Natural killer cell treated with Interleukin-12 subunit alpha and Interleukin-12 subunit beta and Interleukin-15 and Interleukin-18, amount 100 ng/mL, for 72 hours (primary cell): ENCODE measurements at regions not wholly inside any gene's neighbourhood (a gene's known extent, or its start where the extent isn't known, plus 50 kb on each side); places are given as distances from the start of the nearest gene placed in this dataset.
"Not testable (repeated sequence)": the region's sequence is repeated elsewhere in the genome, so short reads cannot be mapped to it uniquely, and the experiment has no call there.

ENCODE experiments used
- ATAC-seq, 2 donors: fragments of 150-1000 bp; cut with Tn5 transposase in 1 of 2; sonication (Bioruptor Pico), chemical (Tn5 transposase) in 1 of 2; 2 replicates each; pipeline ENCODE4 v1.10.0; 2021
- DNase-seq: peaks from one replicate; pipeline ENCODE4 v3.0.0; 2022; ENCODE audit warnings: low spot score
- H3K27ac Mint-ChIP-seq, 2 donors: 1 replicate in 1 of 2; 2 replicates in 1 of 2; pipeline ENCODE4 v1.8.0; 2022; ENCODE audit warnings: mixed read lengths in 2 of 2, mild to moderate bottlenecking in 1 of 2, moderate library complexity in 1 of 2
- H3K27me3 Mint-ChIP-seq, 2 donors: 1 replicate in 1 of 2; 2 replicates in 1 of 2; pipeline ENCODE4 v1.8.0; 2022; ENCODE audit warnings: mixed read lengths in 2 of 2
- H3K36me3 Mint-ChIP-seq: one replicate; pipeline ENCODE4 v1.8.0; 2022; ENCODE audit warnings: mixed read lengths
- H3K4me1 Mint-ChIP-seq, 2 donors: 1 replicate in 1 of 2; 2 replicates in 1 of 2; pipeline ENCODE4 v1.8.0; 2022; ENCODE audit warnings: low read depth in 2 of 2, mixed read lengths in 2 of 2, mild to moderate bottlenecking in 1 of 2
- H3K4me3 Mint-ChIP-seq: one replicate; pipeline ENCODE4 v1.8.0; 2022; ENCODE audit warnings: mixed read lengths
- H3K9me3 Mint-ChIP-seq: 2 replicates; pipeline ENCODE4 v1.8.0; 2022; ENCODE audit warnings: mixed read lengths

DNA sequence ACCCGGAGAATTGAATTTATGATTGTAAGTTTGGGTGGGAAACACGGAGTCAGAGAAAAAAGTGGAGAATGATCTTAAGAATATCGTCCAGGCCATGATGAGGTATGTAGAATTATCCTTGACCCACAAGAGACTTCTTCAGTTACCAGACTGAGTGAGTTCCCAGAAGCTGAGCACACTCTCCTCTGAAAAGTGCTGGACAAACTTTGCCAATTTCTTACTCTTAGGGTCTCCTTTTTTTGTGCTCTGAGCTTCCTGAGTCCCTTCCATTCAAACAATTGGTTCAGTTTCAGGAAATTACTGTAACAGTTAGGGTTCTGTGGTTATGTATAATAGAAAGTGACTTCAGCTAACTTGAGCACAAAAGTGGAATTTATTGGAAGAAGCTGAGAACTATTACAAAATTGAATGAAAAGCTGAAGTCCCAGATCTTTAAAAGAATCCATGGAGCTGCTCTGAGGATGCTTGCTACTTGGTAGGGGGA is 50.6 kb upstream of the EHBP1 start:
- Mint-ChIP-seq H3K27me3 (peaks cover 16 to 17% of the 10 kb centered on the region in 2 donors), H3K27ac (no peak overlapping the region), H3K4me1 (peaks cover 0 to under 1% of the 10 kb centered on the region in 2 donors), H3K9me3 (no peaks in the 10 kb centered on the region), H3K4me3 (no peak overlapping the region), H3K36me3 (no peaks in the 10 kb centered on the region)
- ATAC-seq (no peak), DNase-seq (no peak)

DNA sequence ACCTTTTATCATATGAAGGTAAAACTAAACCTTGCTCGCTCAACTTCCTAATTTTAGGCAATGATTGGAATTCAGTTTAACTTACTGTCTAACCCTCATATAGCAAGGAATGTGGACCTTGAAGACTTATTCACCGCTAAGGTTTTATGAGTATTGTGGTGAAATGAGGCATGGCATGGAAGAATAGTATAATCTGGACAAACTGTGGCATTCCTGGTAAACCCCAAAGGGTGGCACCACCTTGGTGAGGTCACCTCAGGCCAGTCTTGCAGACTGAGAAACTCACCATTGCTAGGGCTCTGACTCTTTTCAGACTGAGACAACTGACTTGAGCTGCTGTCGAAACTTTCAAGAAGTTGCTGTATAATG is 51.1 kb upstream of the EHBP1 start:
- DNase-seq (no peak), ATAC-seq (no peak)
- Mint-ChIP-seq H3K9me3 (no peaks in the 10 kb centered on the region), H3K4me1 (no peaks in the 10 kb centered on the region), H3K27ac (no peak overlapping the region), H3K4me3 (no peak overlapping the region), H3K27me3 (peaks cover 16 to 18% of the 10 kb centered on the region in 2 donors), H3K36me3 (no peaks in the 10 kb centered on the region)

DNA sequence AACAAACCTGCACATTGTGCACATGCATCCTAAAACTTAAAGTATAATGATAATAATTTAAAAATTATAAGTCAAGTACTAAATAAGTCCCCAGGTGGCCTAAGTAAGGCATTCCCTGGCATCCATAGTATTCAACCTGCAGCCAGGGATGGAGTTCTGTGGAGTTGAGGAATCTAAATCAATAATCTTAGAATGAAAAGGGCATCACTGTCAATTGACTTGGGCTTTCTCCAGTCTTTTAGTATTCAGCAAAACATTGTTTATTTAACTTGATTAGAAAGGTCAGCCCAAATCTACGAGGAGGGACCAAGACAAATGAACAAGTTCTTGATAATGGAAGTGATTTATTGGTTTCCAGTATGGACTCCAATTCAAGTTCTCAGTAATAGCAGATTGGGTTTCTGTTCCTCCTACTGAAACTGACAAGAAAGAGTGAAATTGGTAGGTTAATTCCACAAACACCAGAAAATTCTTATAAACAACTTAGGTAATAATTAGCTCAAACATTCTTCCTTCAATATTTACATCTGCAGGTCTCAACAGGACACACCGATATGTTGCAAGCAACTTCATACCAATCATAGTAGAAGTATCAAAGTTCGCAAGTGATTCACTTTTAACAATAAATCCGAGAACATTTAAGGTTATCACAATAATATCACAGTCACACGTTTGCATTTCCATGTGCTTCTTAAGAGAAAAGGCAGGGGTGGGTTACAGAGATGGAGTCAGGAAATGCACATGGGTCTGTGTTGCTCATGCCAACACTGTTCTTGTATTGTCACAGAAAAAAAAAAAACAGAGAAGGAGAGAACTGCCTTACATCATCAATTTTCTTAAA is 51.7 kb upstream of the EHBP1 start:
- H3K9me3 Mint-ChIP-seq, result no peaks in the 10 kb centered on the region
- no peak overlapping the region for H3K4me3 Mint-ChIP-seq
- peaks cover 16 to 18% of the 10 kb centered on the region in 2 donors for H3K27me3 Mint-ChIP-seq
- ATAC-seq (no peak), DNase-seq (no peak)
- peaks cover 1% of the 10 kb centered on the region for H3K36me3 Mint-ChIP-seq
- no peaks in the 10 kb centered on the region for H3K4me1 Mint-ChIP-seq
- H3K27ac Mint-ChIP-seq, result no peak overlapping the region

DNA sequence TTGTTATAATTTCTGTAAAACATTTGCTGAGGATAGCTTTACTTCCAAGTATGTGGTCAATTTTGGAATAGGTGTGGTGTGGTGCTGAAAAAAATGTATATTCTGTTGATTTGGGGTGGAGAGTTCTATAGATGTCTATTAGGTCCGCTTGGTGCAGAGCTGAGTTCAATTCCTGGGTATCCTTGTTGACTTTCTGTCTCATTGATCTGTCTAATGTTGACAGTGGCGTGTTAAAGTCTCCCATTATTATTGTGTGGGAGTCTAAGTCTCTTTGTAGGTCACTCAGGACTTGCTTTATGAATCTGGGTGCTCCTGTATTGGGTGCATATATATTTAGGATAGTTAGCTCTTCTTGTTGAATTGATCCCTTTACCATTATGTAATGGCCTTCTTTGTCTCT is 56.4 kb upstream of the EHBP1 start:
- H3K9me3 Mint-ChIP-seq, H3K4me1 Mint-ChIP-seq, H3K4me3 Mint-ChIP-seq, H3K36me3 Mint-ChIP-seq, ATAC-seq, DNase-seq, H3K27ac Mint-ChIP-seq: not testable (repeated sequence)
- peaks cover 10 to 15% of the 10 kb centered on the region in 2 donors for H3K27me3 Mint-ChIP-seq

DNA sequence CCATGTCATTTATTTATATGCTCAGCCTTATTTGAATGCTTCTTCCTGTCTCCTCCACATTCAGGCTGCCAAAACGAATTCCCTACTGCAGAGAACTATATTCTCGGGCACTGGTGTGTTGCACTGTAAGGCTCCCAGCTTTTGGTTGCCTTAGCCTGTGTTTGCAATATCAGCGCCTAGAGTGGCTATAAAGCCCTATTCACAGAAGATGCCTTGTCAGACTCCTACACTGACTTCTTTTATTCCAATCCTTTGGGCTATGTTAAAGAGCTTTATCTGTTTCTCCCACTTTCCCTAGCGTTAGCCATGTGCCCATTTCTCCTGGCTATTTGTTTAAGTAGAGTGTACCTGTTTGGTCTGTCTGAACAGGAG is 62.4 kb upstream of the EHBP1 start:
- Mint-ChIP-seq H3K9me3 (peaks cover 4% of the 10 kb centered on the region), H3K36me3 (no peaks in the 10 kb centered on the region), H3K27ac (no peak overlapping the region), H3K27me3 (peaks cover 3 to 6% of the 10 kb centered on the region in 2 donors), H3K4me1 (no peaks in the 10 kb centered on the region), H3K4me3 (no peak overlapping the region)
- ATAC-seq, result no peak
- no peak for DNase-seq

DNA sequence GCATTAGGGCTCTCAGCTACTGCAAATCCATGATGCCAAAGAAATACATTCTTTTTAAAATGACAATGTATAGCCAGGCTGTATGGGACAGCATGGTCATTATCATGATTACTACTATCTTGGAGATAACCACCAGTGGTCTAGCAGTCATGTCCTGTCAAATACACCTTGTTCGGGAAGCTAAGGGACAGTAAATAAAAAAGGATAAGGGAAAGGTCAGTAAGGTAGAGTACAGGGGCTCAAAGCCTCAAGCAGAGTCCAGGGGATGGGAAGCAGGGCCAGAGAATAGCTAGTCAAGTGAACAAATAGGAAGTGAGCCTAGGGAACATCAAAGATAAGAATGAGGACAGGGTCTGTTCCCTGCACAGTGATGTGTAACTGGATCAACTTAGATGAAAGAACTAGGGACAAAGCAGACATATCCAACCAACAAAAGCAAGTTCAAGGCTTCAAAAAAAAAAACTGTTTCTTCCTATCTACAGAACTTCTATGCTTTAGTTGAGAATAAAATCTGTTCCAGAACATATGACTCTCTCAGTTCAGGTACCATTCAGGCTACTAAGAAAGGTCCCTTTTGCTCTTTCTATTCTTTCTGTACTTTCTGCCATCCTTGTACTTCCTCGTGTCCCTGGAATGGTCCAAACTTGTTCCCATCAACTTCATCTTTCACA is 62.9 kb upstream of the EHBP1 start:
- no peak overlapping the region for H3K27ac Mint-ChIP-seq
- no peaks in the 10 kb centered on the region for H3K4me1 Mint-ChIP-seq
- peaks cover 3 to 6% of the 10 kb centered on the region in 2 donors for H3K27me3 Mint-ChIP-seq
- ATAC-seq (no peak), DNase-seq (no peak)
- no peak overlapping the region for H3K4me3 Mint-ChIP-seq
- H3K36me3 Mint-ChIP-seq, result no peaks in the 10 kb centered on the region
- H3K9me3 Mint-ChIP-seq, result peaks cover 4% of the 10 kb centered on the region

DNA sequence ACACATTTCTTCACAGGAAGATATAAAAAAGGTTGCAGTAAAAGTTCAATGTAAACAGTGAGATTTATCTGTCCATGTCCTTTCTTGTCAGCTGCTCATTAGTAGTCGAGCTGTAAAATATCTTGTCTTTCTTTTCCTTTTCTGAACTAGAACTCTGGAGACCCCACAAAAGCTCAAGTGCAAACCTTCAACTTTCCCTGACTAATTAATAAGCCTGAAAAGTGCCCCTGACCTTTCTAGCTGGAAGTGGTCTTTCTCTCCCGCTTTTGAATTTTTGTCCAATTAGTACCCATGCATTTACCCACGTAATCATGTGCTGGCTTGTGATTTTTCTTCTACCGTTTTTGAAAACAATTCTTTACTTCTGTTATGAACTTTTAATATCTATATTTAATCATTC is 63.6 kb upstream of the EHBP1 start:
- H3K4me1 Mint-ChIP-seq, result no peaks in the 10 kb centered on the region
- H3K27ac Mint-ChIP-seq, result no peak overlapping the region
- H3K4me3 Mint-ChIP-seq, result no peak overlapping the region
- DNase-seq (no peak), ATAC-seq (no peak)
- peaks cover 3 to 6% of the 10 kb centered on the region in 2 donors for H3K27me3 Mint-ChIP-seq
- H3K36me3 Mint-ChIP-seq, result no peaks in the 10 kb centered on the region
- H3K9me3 Mint-ChIP-seq, result peaks cover 4% of the 10 kb centered on the region

DNA sequence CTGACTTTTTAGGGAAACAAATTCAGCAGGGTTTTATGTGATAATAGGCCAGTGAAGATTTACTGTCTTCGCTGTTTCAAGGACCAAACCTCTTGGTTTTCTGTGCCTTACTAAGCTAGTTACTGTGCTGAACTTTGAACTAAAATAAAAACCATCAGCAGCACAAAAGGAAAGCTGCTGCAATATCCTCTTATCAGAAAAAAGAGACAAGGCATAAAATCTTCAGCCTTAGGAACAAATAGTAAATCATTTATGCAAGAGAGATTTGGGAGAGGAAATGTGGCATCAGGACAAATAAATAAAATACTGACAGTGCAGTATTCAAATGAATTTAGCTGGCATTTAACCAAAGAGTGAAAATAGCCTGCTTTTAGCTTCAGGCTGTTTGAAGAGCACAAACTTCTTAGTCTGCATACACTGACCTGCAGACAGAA is 64.1 kb upstream of the EHBP1 start:
- Mint-ChIP-seq H3K36me3 (peaks cover 1% of the 10 kb centered on the region), H3K9me3 (peaks cover 4% of the 10 kb centered on the region), H3K27ac (no peak overlapping the region), H3K4me1 (no peaks in the 10 kb centered on the region), H3K27me3 (peaks cover 3 to 11% of the 10 kb centered on the region in 2 donors), H3K4me3 (no peak overlapping the region)
- DNase-seq, result no peak
- ATAC-seq, result no peak

DNA sequence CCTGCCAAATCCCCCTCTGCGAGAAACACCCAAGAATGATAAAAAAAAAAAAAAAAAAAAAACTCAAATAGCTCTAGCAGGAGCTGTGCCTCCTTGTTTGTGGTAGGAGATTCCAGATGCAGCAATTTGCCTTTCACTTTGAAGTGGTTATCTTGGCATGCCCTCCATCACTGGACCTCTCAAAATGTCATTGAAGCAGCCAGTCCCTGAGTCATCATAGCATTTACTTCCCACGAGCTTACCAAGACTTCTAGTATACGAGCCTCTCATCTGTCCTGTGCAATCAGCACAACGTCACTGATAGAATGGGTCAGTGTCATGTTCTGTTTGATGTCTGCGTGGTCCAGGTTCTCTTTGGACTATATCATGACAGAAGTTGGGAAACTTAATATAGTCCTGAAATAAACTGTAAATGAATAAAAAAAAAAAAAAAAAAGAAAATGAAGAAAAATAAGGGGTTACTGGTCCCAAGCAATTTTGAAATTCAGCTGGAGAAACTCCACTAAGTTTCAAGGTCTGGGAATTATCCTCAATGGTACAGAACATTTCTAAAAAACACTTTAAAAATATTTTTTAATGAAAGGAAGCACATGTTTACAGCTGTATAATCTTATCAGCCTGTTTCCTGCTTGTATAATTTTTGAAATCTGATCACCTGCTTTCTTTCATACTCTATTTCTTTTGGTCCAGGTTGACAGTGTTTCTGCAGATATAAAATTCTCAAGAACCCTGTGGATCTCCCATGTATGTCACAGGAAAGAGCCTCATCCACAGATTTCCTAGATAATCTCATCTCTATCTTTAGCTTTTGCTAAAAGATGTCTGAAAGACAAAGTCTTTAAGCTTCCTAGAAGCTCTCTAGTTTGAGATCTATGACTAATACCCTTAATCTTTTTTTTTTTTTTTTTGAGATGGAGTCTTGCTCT is 74.1 kb upstream of the EHBP1 start:
- Mint-ChIP-seq H3K4me1 (no peaks in the 10 kb centered on the region), H3K9me3 (peaks cover 4% of the 10 kb centered on the region), H3K36me3 (peaks cover 5% of the 10 kb centered on the region)

DNA sequence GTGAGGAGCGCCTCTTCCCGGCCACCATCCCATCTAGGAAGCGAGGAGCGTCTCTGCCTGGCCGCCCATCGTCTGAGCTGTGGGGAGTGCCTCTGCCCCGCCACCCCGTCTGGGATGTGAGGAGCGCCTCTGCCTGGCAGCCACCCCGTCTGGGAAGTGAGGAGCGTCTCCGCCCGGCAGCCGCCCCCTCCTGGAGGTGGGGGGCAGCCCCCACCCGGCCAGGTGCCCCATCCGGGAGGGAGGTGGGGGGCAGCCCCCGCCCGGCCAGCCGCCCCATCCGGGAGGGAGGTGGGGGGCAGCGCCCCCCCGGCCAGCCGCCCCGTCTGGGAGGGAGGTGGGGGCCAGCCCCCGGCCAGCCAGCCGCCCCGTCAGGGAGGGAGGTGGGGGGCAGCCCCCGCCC is 75.3 kb upstream of the EHBP1 start:
- H3K36me3 Mint-ChIP-seq, H3K4me3 Mint-ChIP-seq, H3K9me3 Mint-ChIP-seq, ATAC-seq, H3K27ac Mint-ChIP-seq, DNase-seq, H3K4me1 Mint-ChIP-seq: not testable (repeated sequence)
- peaks cover 28 to 30% of the 10 kb centered on the region in 2 donors for H3K27me3 Mint-ChIP-seq

More for the DNA sequence above, 74.1 kb upstream of the EHBP1 start:
- Mint-ChIP-seq H3K27me3 (peaks cover 35 to 40% of the 10 kb centered on the region in 2 donors), H3K27ac (no peak overlapping the region), H3K4me3 (no peak overlapping the region)
- DNase-seq, result no peak
- ATAC-seq, result no peak

DNA sequence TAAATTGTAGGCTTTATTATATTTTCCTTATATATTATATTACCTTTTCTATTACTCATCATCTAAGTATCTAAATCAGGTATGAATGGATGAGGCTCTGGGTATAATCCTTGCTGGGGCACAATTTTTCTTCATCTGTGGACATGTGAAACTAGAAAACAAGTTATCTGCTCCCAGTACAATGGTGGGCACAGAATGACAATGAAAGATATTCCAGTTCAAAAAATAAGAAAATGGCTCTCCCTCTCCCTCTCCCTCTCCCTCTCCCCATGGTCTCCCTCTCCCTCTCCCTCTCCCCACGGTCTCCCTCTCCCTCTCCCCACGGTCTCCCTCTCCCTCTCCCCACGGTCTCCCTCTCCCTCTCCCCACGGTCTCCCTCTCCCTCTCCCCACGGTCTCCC is 76.2 kb upstream of the EHBP1 start:
- DNase-seq, H3K4me1 Mint-ChIP-seq, H3K36me3 Mint-ChIP-seq, H3K27ac Mint-ChIP-seq, H3K4me3 Mint-ChIP-seq, ATAC-seq, H3K9me3 Mint-ChIP-seq: not testable (repeated sequence)
- peaks cover 23 to 25% of the 10 kb centered on the region in 2 donors for H3K27me3 Mint-ChIP-seq

DNA sequence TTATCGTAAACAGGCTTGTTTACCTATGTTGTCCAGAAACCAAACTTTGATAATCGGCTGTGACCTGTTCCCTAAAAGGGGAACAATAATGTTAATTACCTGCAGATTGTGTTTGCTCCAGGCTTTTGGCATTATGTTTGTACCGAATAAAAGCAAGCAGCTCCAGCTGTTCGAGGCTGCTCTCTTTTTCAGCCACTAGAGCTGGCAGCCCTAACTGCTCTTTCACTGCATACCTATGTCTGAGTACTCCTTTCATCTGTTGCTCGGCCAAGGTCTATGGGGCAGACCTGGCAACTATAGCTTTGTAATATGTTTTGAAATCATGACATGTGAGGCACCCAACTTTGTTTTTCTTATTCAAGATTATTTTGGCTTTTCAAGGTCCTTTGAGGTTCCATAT is 77.8 kb upstream of the EHBP1 start:
- no peak overlapping the region for H3K4me3 Mint-ChIP-seq
- H3K27me3 Mint-ChIP-seq, result peaks cover 21 to 23% of the 10 kb centered on the region in 2 donors
- no peak for ATAC-seq
- H3K4me1 Mint-ChIP-seq, result no peaks in the 10 kb centered on the region
- no peaks in the 10 kb centered on the region for H3K36me3 Mint-ChIP-seq
- no peak overlapping the region for H3K27ac Mint-ChIP-seq
- no peak for DNase-seq
- H3K9me3 Mint-ChIP-seq, result no peaks in the 10 kb centered on the region

DNA sequence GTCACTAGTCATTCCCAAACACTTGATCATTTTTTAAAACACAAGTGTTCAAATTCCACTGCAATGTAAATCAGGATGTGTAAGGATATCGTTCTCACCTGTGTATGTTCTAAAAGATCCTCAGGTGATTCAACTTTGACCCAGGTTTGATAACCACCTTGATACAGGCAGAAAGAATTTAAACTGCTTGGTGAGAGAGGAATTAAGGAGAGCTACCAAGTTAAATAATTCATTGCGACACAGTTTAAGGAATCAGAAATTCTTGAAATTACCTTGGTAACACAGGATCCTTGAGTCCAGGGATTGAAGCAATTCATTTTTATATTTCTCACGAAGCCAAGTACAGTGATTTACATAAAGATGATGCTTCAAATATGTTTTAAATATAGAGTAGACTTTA is 80.7 kb upstream of the EHBP1 start:
- ATAC-seq (no peak), DNase-seq (no peak)
- Mint-ChIP-seq H3K4me1 (no peaks in the 10 kb centered on the region), H3K27me3 (peaks cover 22 to 29% of the 10 kb centered on the region in 2 donors), H3K27ac (no peak overlapping the region), H3K4me3 (no peak overlapping the region), H3K9me3 (no peaks in the 10 kb centered on the region), H3K36me3 (no peaks in the 10 kb centered on the region)
